Stimulated activated CD4-positive, alpha-beta T cell treated with anti-CD3 and anti-CD28 coated beads, TNF-alpha, amount 100 ng/mL, for 48 hours (primary cell): ENCODE measurements at regions not wholly inside any gene's neighbourhood (a gene's known extent, or its start where the extent isn't known, plus 50 kb on each side); places are given as distances from the start of the nearest gene placed in this dataset.

Source experiments
- DNase-seq, 3 donors: peaks; one replicate each; pipeline ENCODE4 v3.0.0-alpha.2; 2020; ENCODE audit warnings: low read depth in 3 of 3

GRCh38 chr4:176979416-176979815, 186.7 kb upstream of the VEGFC start:
- no peak for DNase-seq

- no peak for DNase-seq
Observed at GRCh38 chr4:176981074-176981473, 188.4 kb upstream of the VEGFC start.

GRCh38 chr4:176981551-176981950, 188.8 kb upstream of the VEGFC start:
- no peak for DNase-seq

- no peak for DNase-seq
Observed at GRCh38 chr4:176988226-176988625, 195.5 kb upstream of the VEGFC start.

DNA sequence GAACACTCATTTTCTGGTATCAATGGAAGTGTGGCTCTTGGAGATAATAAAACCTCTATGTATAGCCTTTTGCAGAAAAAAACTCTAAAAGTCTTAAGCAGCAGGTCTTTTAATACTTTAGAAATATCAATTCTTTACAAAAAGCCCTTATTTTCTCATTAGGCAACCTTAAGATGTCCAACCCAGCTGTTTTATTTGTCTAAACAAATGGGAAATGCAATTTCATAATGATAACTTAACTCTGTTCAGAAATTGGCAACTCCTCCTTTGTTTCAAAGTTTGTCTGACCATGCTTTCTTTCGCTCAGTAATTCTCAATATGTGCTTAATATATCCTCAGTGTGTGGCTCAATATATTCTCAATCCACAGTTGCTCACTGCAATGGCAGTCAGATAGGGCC, 196.5 kb upstream of the VEGFC start:
- DNase-seq = no peak

- no peak for DNase-seq
Observed at GRCh38 chr4:176999935-177000543, 207.3 kb upstream of the VEGFC start.

- no peak for DNase-seq
Observed at GRCh38 chr4:177001271-177002175, 208.8 kb upstream of the VEGFC start.

DNA sequence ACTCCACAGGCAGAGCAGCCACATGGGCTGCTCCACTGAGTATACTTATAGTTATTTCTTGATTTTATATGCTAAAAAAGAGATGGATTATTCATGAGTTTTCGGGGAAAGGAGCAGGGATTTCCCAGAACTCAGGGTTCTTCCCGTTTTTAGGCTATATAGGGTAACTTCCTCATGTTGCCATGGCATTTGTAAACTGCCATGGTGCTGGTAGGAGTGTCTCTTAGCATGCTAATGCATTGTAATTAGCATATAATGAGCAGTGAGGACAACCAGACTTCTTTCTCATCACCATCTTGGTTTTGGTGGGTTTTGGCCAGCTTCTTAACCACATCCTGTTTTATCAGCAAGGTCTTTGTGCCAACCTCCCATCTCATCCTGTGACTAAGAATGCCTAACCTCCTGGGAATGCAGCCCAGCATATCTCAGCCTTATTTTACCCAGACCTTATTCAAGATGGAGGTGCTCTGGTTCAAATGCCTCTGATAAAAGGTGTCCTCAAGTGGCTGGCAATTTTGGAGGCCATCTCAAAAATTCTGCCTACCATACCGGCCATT, 213.0 kb upstream of the VEGFC start:
- no peak for DNase-seq

GRCh38 chr4:177006331-177006730, 213.6 kb upstream of the VEGFC start:
- DNase-seq = no peak

DNA sequence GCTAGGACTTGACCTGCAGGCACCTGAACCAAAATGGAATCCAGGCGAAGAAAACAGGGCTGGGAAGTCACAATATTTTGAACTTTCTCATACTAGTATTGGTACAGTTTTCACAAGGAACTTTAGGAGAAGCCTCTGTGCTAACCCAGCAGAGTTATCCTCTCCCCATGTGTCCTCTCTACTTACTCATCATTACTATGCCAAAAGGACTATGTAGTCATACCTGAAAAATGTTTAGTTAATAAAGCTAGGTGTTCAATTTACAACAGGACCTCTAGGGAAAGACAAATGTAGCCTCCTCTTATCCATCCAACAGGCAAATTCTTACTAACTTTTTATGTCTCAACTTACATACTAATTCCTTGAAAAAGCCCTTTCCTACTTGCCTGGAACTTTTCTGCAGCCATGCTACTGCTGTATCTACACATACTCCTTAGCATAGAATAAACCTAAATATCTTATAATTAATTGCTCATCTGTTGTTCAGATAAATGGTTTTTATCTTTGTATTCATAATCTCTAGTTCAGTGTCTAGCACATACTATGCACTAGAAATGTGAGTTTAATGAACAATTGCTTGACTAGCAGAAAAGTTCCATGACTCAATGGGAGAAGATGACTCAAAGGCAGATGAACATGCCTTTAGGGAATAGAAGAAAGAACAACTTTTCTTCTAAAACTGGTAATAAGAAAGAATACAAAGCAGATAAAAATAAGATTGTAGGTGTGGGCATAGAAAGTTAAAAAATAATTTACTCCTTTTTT, 215.5 kb upstream of the VEGFC start:
- no peak for DNase-seq

DNA sequence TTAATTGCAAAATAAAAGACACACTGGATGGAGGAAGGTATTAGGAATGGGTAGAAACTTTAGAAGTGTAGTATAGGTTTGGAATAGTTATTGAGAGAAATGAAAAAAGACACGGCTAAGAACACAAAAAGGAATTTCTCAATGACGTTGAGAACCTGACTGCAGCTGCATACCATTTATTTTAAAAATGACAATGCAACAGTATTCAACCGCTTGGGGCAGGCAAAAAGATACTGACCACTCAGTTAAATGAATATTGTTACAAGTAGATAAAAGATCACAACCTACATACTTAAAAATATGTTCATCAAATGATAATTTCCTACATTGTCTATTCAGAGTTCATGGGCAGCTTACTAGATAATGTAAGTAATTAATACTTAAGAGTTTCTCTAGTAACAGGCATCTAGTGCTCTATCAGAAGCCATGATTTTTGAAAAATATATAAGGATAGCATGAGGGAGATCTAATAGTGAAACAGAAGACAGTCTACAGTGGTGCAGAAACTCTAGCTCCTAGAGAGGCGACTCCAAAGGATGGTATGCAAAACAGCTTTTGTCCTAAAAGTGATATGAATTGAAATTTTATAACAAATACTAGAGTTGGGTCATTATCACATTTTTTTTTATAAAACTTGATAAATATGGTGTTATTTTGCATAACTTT, 216.2 kb upstream of the VEGFC start:
- no peak for DNase-seq

- DNase-seq = no peak
Observed at GRCh38 chr4:177010418-177010817, 217.7 kb upstream of the VEGFC start.

DNA sequence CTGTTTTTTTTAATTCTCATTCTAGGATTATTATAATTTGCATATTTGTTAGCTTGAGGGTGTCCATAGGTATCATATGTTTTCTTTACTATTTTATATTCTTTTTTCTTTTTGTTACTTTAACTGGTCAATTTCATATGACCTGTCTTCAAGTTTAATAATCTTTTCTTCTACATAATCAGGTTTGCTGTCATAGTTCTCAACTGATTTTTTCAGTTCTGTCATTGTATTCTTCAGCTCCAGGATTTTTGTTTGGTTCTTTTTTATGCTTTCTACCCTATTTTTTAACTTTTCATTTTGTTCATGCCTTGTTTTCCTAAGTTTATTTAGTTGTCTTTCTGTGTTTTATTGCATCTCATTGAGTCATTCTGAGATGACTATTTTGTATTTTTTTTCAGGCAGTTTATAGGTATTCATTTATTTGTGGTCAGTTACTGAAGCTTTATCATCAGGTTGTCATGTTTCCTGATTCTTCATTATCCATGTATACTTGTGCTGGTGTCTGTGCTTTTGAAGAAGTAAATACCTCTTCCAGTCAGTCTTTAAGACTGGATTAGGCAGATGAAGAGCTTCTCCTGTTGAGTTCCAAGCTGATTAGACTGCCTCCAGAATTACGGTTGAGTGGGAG, 220.3 kb upstream of the VEGFC start:
- DNase-seq = no peak

GRCh38 chr4:177016541-177017141, 223.9 kb upstream of the VEGFC start:
- DNase-seq = no peak

GRCh38 chr4:177023951-177024350, 231.2 kb upstream of the VEGFC start:
- no peak for DNase-seq

DNA sequence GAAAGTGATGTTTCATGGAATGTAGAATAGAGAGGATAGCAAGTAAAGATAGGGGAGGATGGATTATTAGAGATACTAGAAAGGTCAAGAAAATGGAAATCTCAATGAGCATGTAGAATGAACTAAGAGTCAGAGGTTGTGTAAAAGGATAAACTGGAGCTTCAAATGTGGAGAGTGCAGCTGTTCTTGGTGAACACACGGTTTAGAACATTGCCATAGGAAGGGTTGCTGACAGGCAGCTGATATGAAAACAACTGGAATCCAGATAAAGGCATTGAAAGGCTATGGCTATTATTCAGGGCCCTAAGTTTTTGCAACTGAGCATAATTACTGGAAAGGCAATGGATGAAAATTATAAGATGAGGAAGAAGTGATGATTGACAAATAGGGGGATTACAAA, 239.6 kb upstream of the VEGFC start:
- DNase-seq = no peak

- no peak for DNase-seq
Observed at GRCh38 chr4:177033135-177033534, 240.4 kb upstream of the VEGFC start.

DNA sequence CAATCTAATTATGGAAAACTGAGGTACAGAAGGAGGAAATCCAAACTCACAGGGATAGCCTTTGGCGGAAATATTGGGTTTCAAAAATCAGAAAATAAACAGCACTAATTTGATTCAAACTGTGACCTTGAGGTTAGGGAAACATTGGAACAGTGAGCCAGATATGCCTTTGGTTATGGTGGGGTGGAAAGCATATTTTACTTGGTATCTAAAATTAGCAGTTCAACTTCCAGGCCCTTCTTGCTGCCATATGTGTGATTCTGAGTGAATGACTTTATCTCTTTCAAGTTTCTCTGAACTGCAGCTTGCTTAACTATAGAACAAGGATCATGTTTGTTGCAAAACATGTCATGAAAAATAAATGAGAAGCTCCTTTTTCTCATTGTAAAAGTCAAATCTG, 240.9 kb upstream of the VEGFC start:
- DNase-seq = no peak

GRCh38 chr4:177041356-177041755, 248.6 kb upstream of the VEGFC start:
- no peak for DNase-seq

- DNase-seq = peak; percentile 8 to 52 (median 19)
Observed at GRCh38 chr4:177047070-177047850, 254.5 kb upstream of the VEGFC start.
